Uterus (tissue), 2 donors: ENCODE measurements at regions not wholly inside any gene's neighbourhood (a gene's known extent, or its start where the extent isn't known, plus 50 kb on each side); places are given as distances from the start of the nearest gene placed in this dataset.

Experiments
- CTCF ChIP-seq, 4 experiments: fragments of 200-600 bp in 2 of 4; fragments of 450-650 bp in 2 of 4; sonication (generic) in 2 of 4; IDR thresholded peaks; one replicate each; pipeline ENCODE4 v1.5.1; 2016 to 2019; ENCODE audit warnings: antibody characterized with exemption in 4 of 4, mild to moderate bottlenecking in 2 of 4, moderate library complexity in 1 of 4
- POLR2A ChIP-seq, 2 donors: fragments of 450-650 bp; IDR thresholded peaks; one replicate each; pipeline ENCODE4 v1.6.1; 2016; ENCODE audit warnings: antibody characterized with exemption in 2 of 2, mild to moderate bottlenecking in 1 of 2, moderate library complexity in 1 of 2

DNA sequence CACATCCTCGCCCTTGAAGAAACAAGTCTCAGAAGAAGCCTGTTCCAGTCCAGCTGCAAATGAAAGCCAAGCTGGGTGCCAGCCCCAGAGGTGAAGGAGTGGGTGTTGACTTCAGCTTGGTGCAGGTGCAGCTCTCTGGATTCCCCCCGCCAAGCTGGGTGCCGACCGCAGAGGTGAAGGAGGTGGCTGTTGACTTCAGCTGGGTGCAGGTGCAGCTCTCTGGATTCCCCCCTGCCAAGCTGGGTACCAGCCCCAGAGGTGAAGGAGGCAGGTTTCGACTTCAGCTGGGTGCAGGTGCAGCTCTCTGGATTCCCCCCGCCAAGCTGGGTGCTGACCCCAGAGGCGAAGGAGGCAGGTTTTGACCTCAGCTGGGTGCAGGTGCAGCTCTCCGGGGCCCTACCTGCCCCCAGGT, 1234.0 kb downstream of the TBC1D22A start:
- TF ChIP-seq CTCF (IDR thresholded peaks at IDR 0.05) (no peak), POLR2A (IDR thresholded peaks at IDR 0.05) (no peak)
